GM12872 (cell line): ENCODE measurements at regions not wholly inside any gene's neighbourhood (a gene's known extent, or its start where the extent isn't known, plus 50 kb on each side); places are given as distances from the start of the nearest gene placed in this dataset.

ENCODE experiments used
- CTCF ChIP-seq: IDR thresholded peaks from 3 replicates; pipeline ENCODE4 v1.5.1; 2011; ENCODE audit warnings: low read depth, mild to moderate bottlenecking, low read length, moderate library complexity; ENCODE audit not compliant: insufficient read depth

- no peak for TF ChIP-seq CTCF
Observed at GRCh38 chr7:51471210-51471980, 154.8 kb upstream of the COBL start.

DNA sequence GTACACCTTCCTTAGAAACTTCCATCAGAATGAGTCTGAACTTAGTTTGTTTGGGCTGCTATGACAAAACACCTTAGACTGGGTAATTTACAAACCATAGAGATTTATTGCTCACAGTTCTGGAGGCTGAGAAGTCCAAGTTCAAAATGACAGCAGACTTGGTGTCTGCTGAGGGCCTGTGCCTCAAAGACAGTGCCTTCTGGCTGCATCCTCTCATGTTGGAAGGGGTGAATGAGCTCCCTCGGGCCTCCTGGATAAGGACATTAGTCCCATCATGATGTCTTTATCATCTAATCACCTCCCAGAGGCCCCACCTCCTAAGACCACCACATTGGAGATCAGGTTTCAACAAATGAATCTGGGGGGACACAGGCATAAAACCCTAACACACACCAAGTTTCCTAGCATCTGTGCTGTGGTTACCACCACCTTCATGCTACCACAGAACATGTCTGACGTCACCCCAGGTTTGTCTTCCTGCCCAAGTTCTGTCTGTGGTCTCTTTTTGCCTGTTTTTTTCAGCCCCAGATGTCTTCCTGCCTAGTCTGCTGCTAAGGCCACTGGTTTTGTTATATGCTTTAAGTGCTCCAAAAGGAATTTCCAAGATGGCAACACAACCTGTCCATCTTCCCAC is 150.9 kb upstream of the COBL start:
- TF ChIP-seq CTCF: no peak

DNA sequence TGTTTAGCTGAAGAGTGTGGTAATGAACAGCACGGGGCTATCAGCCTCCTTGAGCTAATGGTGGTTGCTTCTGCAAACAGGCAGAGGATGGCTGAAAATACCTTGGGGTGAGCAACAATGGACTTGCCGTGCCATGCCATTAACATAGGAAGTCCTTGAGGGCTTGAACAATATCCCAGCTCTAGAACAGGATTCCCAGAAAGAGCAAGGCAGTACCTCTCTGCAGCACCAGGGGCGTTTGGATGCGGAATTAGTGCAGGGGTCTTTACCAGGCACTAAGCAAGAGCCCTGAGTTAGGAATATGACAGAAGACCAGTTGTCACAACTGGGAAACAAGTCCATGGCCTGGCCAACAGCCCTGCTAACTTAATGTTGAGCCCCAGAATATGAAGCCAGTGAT is 143.2 kb upstream of the COBL start:
- no peak for TF ChIP-seq CTCF

GRCh38 chr7:51458693-51459092 is 142.1 kb upstream of the COBL start:
- no peak for TF ChIP-seq CTCF

DNA sequence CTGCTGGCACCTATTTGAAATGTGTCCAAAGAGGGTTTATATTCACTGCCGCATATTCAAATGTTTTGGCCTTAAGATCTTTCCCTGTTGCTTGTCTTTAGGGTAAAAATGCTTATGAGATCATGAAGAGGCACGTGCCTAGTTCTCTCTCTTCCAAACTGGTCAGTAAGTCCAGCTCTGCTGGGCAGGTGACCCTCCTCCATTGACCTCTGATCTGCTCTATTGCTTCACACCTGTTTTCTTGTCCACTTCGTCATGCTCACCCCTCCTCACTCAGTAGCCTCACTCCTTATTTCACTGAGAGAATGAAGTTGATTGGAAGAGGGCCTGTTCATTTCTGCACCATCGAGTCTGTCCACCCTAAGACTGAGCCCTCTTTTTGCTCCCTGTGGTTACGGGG is 140.5 kb upstream of the COBL start:
- no peak for TF ChIP-seq CTCF

DNA sequence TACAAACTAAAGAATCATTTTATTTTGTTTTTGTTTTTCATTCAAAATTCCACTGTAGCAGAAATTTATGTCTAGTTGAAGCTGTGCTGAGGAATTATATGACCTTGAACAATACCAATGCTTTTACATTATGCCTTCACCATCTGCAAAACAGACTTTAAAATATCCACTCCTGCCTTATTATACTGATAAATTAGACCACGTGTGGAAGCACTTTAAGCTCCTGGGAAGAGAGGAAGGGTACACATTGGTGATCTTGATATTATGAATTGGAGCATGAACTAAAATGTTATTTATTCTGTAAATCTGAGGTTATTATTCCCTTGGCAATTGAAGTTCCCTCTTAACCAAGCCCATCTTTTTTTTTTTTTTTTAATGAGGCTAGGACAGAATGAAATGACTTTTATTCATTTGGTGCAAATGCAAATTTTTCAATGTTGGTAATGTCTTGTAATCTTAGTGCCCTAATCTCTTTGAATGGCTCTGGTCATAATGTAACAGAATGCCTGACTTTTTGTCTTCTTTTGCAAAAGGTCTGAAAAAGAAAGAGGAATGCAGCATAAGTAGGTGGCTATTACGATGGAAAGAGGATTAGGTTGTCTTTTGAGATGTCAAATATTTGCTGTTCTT is 139.9 kb upstream of the COBL start:
- TF ChIP-seq CTCF: no peak

DNA sequence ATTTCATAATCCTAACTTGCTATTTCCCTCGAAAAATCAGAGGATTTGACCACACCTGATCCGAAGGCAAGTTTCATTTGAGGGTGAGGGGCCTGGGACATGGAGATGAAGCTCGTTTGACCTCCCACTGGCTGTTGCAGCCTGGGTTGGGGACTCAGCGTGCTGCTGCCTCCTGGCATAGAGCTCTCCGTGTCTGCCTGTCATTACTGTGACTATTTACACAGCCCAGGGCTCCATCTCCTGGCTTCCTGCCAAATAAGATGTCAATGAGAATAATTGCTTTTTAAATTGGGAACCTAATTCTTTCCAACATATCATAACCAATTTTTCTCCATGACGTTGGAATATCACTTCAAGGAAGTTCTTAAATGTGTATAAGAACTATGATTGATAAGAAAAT is 139.3 kb upstream of the COBL start:
- no peak for TF ChIP-seq CTCF
